Astrocyte (in vitro differentiated cells and primary cell): ENCODE measurements at regions not wholly inside any gene's neighbourhood (a gene's known extent, or its start where the extent isn't known, plus 50 kb on each side); places are given as distances from the start of the nearest gene placed in this dataset.

ENCODE experiments used
- DNase-seq: peaks from one replicate; pipeline ENCODE4 v3.0.0-alpha.2; 2010; ENCODE audit warnings: low read depth
- FAIRE-seq: peaks from 2 replicates; lab custom pipeline; 2011; peaks lifted over from hg19 to GRCh38; lab: Jason Lieb, UNC
- H2AFZ ChIP-seq: 2 replicates; pipeline ENCODE4 v1.6.0; 2012; ENCODE audit warnings: low read depth, low read length, inconsistent platforms
- H3K27ac ChIP-seq: 2 replicates; pipeline ENCODE4 v1.5.1; 2011; ENCODE audit warnings: low read depth, low read length, inconsistent platforms
- H3K27me3 ChIP-seq: 2 replicates; pipeline ENCODE4 v1.6.0; 2011; ENCODE audit warnings: low read length, inconsistent platforms; ENCODE audit not compliant: insufficient read depth
- H3K36me3 ChIP-seq: 2 replicates; pipeline ENCODE4 v1.5.1; 2011; ENCODE audit warnings: low read length, inconsistent platforms; ENCODE audit not compliant: insufficient read depth
- H3K4me1 ChIP-seq: 2 replicates; pipeline ENCODE4 v1.5.1; 2011; ENCODE audit warnings: low read length, inconsistent platforms; ENCODE audit not compliant: insufficient read depth
- H3K4me2 ChIP-seq: 2 replicates; pipeline ENCODE4 v1.6.0; 2012; ENCODE audit warnings: low read length, inconsistent platforms
- H3K4me3 ChIP-seq: 2 replicates; pipeline ENCODE4 v1.5.1; 2011; ENCODE audit warnings: low read depth, mild to moderate bottlenecking, low read length, inconsistent platforms; ENCODE audit not compliant: insufficient read depth
- H3K79me2 ChIP-seq: 2 replicates; pipeline ENCODE4 v1.6.0; 2012; ENCODE audit warnings: mild to moderate bottlenecking, low read length, inconsistent platforms; ENCODE audit not compliant: insufficient read depth
- H3K9ac ChIP-seq: 2 replicates; pipeline ENCODE4 v1.6.0; 2012; ENCODE audit warnings: mild to moderate bottlenecking, low read length, inconsistent platforms
- H3K9me3 ChIP-seq: 2 replicates; pipeline ENCODE4 v1.5.1; 2012; ENCODE audit warnings: low read depth, mild to moderate bottlenecking, low read length, inconsistent platforms; ENCODE audit not compliant: insufficient read depth
- H4K20me1 ChIP-seq: 2 replicates; pipeline ENCODE4 v1.6.0; 2012; ENCODE audit warnings: low read length, inconsistent platforms; ENCODE audit not compliant: insufficient read depth
- H3K27ac Mint-ChIP-seq: one replicate; pipeline ENCODE4 v1.8.0; 2021; ENCODE audit warnings: mild to moderate bottlenecking, mixed read lengths; ENCODE audit not compliant: unreplicated experiment
- H3K27me3 Mint-ChIP-seq: one replicate; pipeline ENCODE4 v1.8.0; 2021; ENCODE audit warnings: low read depth, mixed read lengths; ENCODE audit not compliant: unreplicated experiment
- H3K36me3 Mint-ChIP-seq: one replicate; pipeline ENCODE4 v1.8.0; 2021; ENCODE audit warnings: low read depth, mixed read lengths; ENCODE audit not compliant: unreplicated experiment
- H3K4me1 Mint-ChIP-seq: one replicate; pipeline ENCODE4 v1.8.0; 2021; ENCODE audit warnings: low read depth, mixed read lengths; ENCODE audit not compliant: unreplicated experiment
- H3K4me3 Mint-ChIP-seq: one replicate; pipeline ENCODE4 v1.8.0; 2021; ENCODE audit warnings: mild to moderate bottlenecking, moderate library complexity, mixed read lengths; ENCODE audit not compliant: unreplicated experiment
- H3K9me3 Mint-ChIP-seq: one replicate; pipeline ENCODE4 v1.8.0; 2021; ENCODE audit warnings: mild to moderate bottlenecking, mixed read lengths; ENCODE audit not compliant: unreplicated experiment
- EZH2 ChIP-seq: IDR thresholded peaks from 2 replicates; pipeline ENCODE4 v1.6.1; 2012; ENCODE audit warnings: mild to moderate bottlenecking, low read length, inconsistent platforms; ENCODE audit not compliant: insufficient read depth
- TF ChIP-seq, protein P1 (sequence below): IDR thresholded peaks from 2 replicates; pipeline ENCODE4 v1.5.1; 2011; ENCODE audit warnings: low read depth, mild to moderate bottlenecking, inconsistent platforms, low read length, moderate library complexity; ENCODE audit not compliant: insufficient read depth

- Histone ChIP-seq H3K27me3 (no peaks in the 10 kb centered on the region), H3K36me3 (no peaks in the 10 kb centered on the region), H3K4me3 (no peak overlapping the region), H3K27ac (no peak overlapping the region), H4K20me1 (no peaks in the 10 kb centered on the region), H3K79me2 (no peaks in the 10 kb centered on the region), H2AFZ (no peak overlapping the region), H3K4me2 (no peak overlapping the region), H3K9me3 (no peaks in the 10 kb centered on the region), H3K4me1 (no peaks in the 10 kb centered on the region), H3K9ac (no peak overlapping the region)
- H3K4me1 Mint-ChIP-seq: no peaks in the 10 kb centered on the region
- TF ChIP-seq EZH2: no peak
- TF ChIP-seq, protein P1, sequence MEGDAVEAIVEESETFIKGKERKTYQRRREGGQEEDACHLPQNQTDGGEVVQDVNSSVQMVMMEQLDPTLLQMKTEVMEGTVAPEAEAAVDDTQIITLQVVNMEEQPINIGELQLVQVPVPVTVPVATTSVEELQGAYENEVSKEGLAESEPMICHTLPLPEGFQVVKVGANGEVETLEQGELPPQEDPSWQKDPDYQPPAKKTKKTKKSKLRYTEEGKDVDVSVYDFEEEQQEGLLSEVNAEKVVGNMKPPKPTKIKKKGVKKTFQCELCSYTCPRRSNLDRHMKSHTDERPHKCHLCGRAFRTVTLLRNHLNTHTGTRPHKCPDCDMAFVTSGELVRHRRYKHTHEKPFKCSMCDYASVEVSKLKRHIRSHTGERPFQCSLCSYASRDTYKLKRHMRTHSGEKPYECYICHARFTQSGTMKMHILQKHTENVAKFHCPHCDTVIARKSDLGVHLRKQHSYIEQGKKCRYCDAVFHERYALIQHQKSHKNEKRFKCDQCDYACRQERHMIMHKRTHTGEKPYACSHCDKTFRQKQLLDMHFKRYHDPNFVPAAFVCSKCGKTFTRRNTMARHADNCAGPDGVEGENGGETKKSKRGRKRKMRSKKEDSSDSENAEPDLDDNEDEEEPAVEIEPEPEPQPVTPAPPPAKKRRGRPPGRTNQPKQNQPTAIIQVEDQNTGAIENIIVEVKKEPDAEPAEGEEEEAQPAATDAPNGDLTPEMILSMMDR: no peak
- H3K4me3 Mint-ChIP-seq: no peak overlapping the region
- no peaks in the 10 kb centered on the region for H3K27me3 Mint-ChIP-seq
- FAIRE-seq: no peak
- H3K36me3 Mint-ChIP-seq: no peaks in the 10 kb centered on the region
- no peaks in the 10 kb centered on the region for H3K9me3 Mint-ChIP-seq
- H3K27ac Mint-ChIP-seq: no peak overlapping the region
- no peak for DNase-seq
These were observed 213.8 kb upstream of the ZFP64 start for GRCh38 chr20:52405417-52405816.

DNA sequence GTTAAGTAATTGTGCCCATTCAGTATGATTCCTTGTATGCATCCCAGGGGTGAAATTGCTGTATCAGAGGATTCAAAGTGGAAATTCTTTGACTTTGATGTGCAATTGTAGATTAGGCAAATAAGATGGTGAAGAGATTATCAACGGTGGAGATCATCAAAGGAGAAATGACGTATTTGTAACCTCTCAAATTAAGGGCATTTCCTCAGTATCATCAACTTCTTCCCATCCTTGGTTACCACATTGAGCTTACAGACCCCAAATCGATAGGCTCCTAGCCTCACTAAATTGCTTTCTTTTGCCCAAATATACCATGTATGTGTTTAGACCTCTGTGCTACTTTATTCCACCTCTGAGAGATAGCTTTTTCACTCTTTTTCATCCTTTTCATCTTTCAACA is 213.1 kb upstream of the ZFP64 start:
- no peaks in the 10 kb centered on the region for H3K9me3 ChIP-seq
- DNase-seq: no peak
- no peak overlapping the region for H3K4me3 ChIP-seq
- H3K27me3 ChIP-seq: no peaks in the 10 kb centered on the region
- Mint-ChIP-seq H3K36me3 (no peaks in the 10 kb centered on the region), H3K9me3 (no peaks in the 10 kb centered on the region), H3K27me3 (peaks cover 7% of the 10 kb centered on the region), H3K27ac (no peak overlapping the region), H3K4me3 (no peak overlapping the region), H3K4me1 (no peaks in the 10 kb centered on the region)
- no peak overlapping the region for H3K27ac ChIP-seq
- H4K20me1 ChIP-seq: no peaks in the 10 kb centered on the region
- H3K4me1 ChIP-seq: no peaks in the 10 kb centered on the region
- TF ChIP-seq, protein P1: no peak
- no peak for TF ChIP-seq EZH2
- H2AFZ ChIP-seq: no peak overlapping the region
- H3K9ac ChIP-seq: no peak overlapping the region
- no peak overlapping the region for H3K4me2 ChIP-seq
- FAIRE-seq: no peak
- no peaks in the 10 kb centered on the region for H3K79me2 ChIP-seq
- H3K36me3 ChIP-seq: no peaks in the 10 kb centered on the region

DNA sequence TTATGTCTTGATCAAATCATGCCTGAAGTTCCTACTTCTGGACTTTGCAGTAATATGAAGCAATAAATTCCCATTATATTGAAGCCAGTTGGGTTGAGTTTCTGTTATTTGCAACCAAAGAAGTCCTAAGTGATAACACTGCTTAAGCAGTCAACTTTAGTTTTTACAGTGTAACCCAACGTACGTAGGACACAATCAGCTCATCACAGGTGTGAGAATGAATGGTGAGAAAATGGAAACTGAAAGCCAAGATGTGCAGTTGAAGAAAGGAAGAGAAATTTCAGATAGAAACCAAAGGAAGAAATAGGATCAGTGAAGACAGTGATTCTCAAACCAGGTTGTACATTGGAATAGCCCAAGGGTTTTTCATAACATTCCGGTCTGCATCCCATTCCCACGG is 211.4 kb upstream of the ZFP64 start:
- Histone ChIP-seq H3K27ac (no peak overlapping the region), H3K4me2 (no peak overlapping the region), H4K20me1 (no peaks in the 10 kb centered on the region), H3K27me3 (no peaks in the 10 kb centered on the region), H2AFZ (no peak overlapping the region), H3K36me3 (no peaks in the 10 kb centered on the region), H3K4me1 (no peaks in the 10 kb centered on the region), H3K79me2 (no peaks in the 10 kb centered on the region), H3K4me3 (no peak overlapping the region), H3K9ac (no peak overlapping the region), H3K9me3 (no peaks in the 10 kb centered on the region)
- H3K9me3 Mint-ChIP-seq: peaks cover 3% of the 10 kb centered on the region
- TF ChIP-seq, protein P1: no peak
- no peak for TF ChIP-seq EZH2
- H3K4me3 Mint-ChIP-seq: no peak overlapping the region
- H3K27ac Mint-ChIP-seq: no peak overlapping the region
- H3K27me3 Mint-ChIP-seq: peaks cover 14% of the 10 kb centered on the region
- H3K36me3 Mint-ChIP-seq: no peaks in the 10 kb centered on the region
- DNase-seq (no peak), FAIRE-seq (no peak)
- H3K4me1 Mint-ChIP-seq: no peaks in the 10 kb centered on the region
